DMS153 treated with DMSO at 0.1 percent for 48 hours (cell line): ENCODE measurements at regions not wholly inside any gene's neighbourhood (a gene's known extent, or its start where the extent isn't known, plus 50 kb on each side); places are given as distances from the start of the nearest gene placed in this dataset.
"Not testable (repeated sequence)": the region's sequence is repeated elsewhere in the genome, so short reads cannot be mapped to it uniquely, and the experiment has no call there.

Source experiments
- DNase-seq: peaks from one replicate; lab custom pipeline; 2025; ENCODE audit not compliant: unreplicated experiment; lab: John Stamatoyannopoulos, UW

DNA sequence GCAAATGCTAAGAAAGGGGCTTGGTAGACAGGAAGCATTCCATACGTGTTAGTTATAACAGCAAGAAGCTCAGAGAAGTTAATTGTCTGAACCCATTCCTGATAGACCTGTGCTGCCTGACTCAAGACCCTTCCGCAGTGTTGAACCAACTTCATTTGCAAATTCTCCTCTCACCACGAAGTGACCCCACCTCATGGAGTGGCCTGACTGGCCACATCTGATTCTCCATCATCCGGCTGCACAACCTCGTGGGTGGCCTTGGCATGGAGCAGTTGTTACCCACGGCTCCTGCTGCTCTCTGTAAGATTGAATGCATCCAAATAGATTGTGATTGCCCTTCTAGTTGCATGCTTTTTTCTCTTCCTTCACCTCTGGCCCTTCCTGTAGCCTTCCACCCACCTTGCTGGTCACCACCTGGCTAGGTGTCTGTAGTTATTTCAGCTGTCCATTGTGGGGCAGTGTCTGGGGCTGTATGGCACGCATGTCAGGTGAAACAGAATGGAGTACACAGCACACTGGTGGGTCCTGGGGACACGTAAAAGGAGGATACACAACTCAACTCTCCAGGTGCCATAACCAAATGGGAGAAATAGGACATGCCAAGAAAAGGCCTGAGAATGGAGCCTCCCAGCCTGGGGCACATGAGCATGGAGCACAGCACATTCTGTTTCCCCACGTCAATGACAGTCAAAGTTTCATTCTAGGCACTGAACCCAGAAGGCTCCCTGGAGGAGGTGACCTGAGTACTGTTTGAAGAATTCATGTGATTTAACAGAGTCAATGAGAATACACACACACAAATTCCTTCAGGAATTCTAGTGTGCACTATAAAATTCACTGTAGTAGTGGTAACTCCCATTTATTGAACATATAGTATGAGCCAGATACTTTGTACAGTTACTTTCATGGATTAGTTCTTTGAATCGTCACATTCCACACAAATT, 70.5 kb upstream of the PTCH1 start:
- no peak for DNase-seq

DNA sequence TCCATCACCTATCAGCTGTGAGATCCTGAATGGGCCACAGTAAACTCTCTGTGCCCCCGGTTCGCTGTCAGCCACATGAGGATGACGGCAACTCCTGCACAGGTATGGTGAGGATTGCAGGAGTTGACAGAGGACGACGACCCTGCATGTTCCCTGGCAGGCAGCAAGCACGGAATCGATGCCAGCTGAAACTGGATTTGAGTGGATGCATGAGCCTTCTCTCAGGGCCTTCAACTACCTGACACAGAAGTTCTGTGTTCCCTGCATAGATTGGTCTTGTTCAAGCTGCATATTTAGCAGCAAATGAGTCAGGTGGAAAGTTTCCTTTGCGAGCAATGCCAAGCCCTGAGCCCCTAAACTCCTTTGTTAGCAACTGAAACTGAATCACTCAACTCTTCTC, 69.6 kb upstream of the PTCH1 start:
- no peak for DNase-seq

- no peak for DNase-seq
Measured at GRCh38 chr9:95585824-95586223, 69.1 kb upstream of the PTCH1 start.

- no peak for DNase-seq
Measured at GRCh38 chr9:95584176-95584575, 67.4 kb upstream of the PTCH1 start.

GRCh38 chr9:95581900-95582299, 65.1 kb upstream of the PTCH1 start:
- DNase-seq, result no peak

DNA sequence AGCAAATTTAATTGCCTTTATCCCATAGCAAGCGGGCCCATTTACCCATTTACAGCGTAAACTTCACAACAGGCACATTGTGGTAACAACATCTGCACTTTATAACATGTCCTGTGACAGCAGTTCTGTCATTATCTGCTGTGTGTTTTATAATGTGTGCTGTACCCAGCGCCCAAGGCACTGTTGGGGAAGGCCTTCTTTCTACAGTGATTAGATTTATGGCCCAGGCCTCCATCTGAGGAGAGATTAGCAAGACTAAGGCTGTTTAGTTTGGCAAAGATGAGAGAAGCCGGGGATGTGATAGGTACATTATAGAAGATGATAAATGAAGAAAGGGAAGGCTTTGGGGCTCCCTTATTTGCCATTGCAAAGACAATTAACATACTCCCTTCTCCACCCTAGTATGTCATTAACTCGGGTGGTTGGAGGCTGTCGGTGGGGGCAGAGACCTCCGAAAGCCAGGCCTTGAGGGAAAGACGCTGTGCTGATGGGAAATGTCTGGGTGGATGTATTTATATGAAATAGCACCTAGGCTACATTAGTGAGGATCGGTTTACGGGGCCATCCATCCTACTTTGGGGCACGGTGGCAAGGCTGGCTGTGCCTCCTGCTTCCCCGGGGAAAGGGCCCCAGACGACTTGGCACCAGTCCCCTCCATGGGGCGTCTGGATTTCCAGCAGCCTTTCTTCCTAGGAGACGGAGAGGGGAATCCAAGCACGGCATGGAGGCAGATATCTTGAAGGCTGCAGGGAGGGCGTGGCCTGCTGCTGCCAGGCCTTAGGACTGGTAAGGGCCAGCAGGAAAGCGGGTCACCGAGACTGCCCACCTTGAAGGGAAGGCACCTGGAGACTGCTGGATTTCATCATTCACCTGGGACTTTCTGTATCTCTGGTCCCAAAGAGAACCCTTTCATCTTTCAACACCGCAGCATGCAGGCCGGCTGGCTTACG, 64.3 kb upstream of the PTCH1 start:
- DNase-seq, result no peak

DNA sequence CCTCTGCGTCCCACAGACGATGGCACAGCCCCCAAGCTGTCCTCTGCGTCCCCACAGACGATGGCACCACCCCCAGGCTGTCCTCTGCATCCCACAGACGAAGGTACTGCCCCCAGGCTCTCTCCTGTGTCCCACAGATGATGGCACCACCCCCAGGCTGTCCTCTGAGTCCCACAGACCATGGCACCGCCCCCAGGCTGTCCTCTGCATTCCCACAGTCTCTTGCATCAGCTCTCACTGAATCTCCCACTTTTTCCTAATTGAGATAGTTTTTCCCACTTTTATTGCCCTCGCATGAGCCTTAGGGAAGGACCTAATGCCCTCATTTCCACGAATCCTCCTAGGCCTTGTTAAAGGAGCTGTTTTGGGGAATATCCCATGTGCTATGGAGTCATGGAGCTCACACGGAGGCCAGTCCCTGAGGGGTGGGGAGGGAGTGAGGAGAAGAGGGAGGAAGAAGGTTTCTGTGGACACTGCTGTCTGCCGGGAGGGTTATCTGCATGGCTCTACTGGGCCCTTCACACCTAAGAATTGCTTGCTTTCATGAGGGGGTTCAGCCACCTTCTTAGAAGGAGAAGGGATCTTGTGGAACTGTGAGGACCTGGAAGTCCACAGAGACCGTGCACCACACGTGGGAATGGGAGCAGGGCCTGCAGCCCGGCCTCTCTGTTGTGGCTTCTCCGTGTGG, 58.2 kb upstream of the PTCH1 start:
- no peak for DNase-seq

- no peak for DNase-seq
Measured at GRCh38 chr9:95574176-95574575, 57.4 kb upstream of the PTCH1 start.

- DNase-seq, result no peak
Measured at GRCh38 chr9:95573463-95573862, 56.7 kb upstream of the PTCH1 start.

DNA sequence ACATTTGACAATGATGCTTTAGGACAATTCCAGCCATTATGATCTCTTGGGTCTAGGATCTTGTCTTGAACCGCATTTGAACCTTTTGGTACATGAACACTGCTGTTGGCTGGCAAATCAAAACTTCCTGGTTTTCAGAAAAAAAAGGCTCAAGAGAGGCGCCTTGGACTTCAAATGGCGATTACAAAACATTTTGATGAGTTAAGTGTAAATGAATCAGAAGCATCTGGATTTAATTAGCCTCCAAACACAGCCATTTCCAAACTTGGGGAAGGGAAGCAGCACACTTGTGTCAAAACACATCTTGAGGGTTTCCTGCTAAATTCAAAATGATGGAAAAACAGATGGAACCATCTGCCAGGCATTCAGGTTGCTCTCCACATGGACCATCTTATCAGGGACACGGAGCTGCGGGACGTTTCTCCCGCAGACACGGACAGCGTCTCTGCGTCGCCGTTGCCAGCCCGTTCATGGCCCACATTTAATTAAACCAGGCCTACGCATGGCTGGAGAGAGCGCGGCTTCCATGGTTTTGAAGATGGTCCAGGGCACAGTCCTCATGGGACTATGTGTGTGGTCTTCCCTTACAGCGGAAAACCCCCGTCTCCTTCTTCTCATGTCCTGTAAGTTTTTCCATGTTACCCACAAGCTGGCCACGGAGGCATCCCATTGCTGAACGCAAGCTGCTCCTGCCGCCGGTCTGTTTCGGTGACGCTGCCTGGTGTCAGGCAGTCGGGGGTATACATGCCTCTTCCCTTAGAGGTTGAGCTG, 55.8 kb upstream of the PTCH1 start:
- no peak for DNase-seq

- no peak for DNase-seq
Measured at GRCh38 chr9:95570646-95571045, 53.9 kb upstream of the PTCH1 start.

GRCh38 chr9:95570150-95570549, 53.4 kb upstream of the PTCH1 start:
- no peak for DNase-seq

DNA sequence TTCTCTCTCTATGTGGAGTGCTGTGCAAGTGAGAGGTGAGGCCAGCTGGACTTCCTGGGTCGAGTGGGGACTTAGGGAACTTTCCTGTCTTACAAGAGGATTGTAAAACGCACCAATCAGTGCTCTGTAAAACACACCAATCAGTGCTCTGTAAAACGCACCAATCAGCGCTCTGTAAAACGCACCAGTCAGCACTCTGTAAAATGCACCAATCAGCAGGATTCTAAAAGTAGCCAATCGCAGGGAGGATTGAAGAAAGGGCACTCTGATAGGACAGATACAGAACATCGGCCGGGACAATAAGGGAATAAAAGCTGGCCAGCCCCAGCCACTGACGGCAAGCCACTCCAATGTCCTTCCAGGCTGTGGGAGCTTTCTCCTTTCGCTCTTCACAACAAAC, 52.0 kb upstream of the PTCH1 start:
- DNase-seq, result not testable (repeated sequence)
